ENCODE measurements at regions not wholly inside any gene's neighbourhood (a gene's known extent, or its start where the extent isn't known, plus 50 kb on each side); places are given as distances from the start of the nearest gene placed in this dataset.
"Not testable (repeated sequence)": the region's sequence is repeated elsewhere in the genome, so short reads cannot be mapped to it uniquely, and the experiment has no call there.

DNA sequence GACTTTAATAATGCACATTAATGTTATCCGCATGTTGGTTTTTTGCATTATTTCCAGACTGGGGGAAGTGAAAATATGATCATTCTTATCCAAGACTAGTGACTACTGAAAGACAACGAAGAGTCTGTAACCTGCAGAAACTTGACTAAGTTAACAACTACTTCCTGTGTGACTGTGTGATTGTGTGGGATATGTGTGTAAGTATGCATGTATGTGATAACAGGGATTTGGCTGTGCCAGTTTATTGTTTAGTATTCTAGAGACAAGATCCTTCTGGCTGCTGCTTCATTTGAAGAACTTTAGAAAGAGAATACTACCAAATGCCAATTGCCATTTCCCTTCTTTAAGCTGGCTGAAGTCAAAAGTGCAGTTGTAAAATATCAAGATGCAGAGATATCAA is 375.7 kb upstream of the PRR16 start:
- no peak for DNase-seq (ENCODE audit: low read depth)

DNA sequence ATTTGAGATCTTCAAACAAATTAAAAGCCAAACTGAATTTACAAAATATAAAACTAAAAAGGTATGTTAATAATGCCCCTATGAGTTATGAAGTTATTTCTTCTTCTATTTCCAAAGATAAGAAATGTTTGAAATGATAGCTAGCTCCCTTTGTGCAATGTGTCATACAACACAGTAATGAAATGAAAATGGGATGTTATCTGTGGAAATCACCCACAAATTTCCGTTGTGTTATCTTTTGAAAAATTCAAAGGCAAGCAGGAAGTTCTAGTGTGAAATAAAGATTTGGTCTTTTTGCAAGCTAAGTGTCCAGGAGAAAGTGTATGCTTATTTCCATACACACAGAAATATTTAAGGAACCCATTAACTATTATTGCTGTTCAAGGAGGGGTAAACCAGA is 375.3 kb upstream of the PRR16 start:
- DNase-seq (ENCODE audit: low read depth) = peak; percentile 26

DNA sequence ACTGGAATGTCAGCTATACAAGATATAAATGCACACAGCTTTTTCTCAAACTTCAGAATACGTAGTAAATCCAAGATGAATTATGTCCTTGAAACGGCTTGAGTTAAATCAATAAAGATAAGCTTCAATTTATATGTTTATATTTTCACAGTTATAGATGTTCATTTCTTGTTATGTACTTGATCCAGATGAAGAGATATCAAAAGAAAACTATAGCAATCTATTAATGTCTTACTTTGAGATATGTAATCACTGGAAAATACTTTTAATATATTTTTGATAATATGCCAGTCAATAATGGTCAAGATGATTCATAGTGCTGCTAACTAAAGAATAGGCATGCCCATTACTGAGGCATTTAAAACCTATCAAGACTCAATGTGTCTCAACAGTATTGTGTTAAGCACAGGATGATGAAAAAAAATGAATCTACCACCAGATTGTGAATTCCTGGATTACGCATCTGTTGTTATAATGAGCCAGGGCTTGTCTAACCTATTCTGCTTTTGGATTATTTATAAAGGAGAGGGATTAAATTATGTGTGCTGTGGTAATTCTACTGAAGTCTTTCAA is 372.6 kb upstream of the PRR16 start:
- peak; percentile 9 for DNase-seq (ENCODE audit: low read depth)

DNA sequence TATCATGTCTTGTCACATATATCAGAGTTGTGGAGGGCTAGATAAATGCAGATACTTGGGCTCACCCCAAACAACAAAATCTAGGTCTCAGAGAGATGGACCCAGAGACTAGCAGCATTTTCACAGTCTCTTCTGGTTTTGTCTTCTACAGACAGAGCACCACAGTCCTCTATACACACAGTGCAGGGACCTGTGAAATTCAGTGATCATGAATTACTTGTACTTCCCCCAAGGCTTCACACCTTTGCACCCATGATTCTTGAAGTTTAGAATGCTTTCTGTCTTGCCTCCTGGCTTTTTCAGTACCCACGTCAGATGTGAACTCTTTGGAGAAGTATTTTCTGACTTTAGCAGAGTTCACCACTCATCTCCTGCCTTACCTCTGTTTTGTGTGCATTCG is 371.5 kb upstream of the PRR16 start:
- no peak for DNase-seq (ENCODE audit: low read depth)

DNA sequence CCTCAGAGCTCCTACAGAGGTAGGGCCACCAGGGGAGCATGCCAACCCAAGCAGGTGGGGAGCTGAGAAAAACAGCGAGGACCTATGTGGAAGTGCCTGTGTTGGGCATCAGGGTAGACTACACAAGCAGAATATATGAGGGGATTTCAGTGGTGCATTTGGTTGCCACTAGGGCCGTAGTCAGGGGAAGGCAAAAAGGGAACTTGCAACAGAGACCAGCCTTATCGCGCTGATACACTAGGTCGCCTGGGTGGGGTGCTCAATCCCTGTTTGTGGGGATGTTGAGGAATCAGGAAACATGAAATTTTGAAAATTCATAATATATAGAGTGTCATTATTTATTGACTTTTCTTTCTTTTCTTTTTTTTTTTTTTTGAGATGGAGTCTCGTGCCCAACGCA is 370.9 kb upstream of the PRR16 start:
- no peak for DNase-seq (ENCODE audit: low read depth)

DNA sequence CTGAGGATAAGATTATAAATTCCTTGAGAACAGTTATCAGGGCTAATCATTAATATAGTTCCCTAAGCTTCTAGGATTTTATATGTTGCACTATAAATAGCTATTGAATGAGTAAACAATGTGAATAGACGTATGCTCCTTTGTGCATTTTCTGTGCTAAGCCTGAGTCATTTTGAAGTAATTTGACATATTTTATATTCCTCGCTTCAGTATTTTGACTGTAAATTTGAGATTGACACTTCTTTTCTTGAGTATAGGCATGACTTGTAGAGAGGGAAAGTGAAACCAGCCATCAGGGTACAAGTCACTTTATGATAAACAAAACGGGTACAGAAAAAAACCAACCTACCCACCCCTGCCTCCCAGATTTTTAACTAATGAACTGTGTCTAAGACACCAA is 367.7 kb upstream of the PRR16 start:
- peak; percentile 75 for DNase-seq (ENCODE audit: low read depth)

DNA sequence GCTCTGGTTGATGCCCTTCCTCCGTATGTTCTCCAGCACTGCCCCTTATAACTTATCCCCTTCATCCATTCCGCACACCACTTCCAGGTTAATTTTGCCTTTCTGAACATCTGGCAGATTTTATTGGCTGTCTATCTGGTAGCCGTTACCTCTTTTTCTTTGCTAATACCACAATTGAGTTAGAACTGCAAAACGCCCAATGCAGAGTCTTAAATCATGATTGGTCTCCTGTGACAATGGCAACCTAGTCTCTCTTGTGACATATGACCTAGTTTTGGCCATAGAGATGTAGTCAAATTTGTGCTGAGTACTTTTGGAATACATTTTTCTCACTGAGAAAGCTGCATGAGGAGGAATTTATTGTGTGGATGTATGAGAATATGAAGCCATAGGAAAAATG is 365.7 kb upstream of the PRR16 start:
- DNase-seq (ENCODE audit: low read depth) = no peak

DNA sequence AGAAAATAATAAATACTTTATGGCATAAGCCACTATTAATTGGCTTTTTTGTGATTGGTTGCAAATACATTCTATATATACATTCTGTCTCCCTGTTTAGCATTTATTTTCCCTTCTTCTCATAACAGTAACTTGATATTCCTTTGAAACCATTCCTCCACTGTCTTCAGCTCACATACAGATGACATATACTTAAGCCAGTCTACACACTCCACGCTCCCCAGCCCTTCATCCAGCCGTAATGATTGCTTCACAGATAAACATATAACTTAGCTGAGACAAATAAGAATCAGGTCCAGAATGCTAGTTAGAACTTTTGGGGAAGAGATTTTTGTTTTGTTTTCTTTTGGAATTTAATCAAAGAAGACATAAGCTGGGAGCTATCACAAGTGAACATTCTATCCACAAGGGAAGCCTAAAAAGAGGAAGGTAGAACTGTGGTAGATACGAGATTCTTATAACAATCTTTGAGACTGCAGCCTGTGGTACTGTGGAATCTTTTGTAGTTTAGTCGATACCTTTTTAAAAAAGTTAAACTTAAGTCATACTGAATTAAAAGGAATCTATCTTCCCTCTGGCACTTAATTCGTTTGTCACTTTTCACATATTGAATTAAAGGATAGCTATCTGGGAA is 365.1 kb upstream of the PRR16 start:
- peak; percentile 17 for DNase-seq (ENCODE audit: low read depth)

DNA sequence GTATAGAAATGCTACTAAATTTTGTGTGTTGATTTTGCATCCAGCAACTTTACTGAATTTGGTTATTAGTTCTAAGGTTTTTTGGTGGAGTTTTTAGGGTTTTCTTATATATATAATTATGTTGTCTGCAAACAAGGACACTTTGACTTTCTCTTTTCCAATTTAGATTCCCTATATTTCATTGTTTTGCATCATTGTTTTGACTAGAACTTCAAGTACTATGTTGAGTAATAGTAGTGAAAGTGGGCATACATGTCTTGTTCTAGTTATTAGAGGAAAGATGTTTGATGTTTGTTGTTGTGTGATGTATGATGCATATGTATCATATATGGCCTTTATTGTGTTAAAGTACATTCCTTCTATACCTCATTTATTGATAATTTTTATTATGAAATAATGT is 362.3 kb upstream of the PRR16 start:
- no peak for DNase-seq (ENCODE audit: low read depth)

DNA sequence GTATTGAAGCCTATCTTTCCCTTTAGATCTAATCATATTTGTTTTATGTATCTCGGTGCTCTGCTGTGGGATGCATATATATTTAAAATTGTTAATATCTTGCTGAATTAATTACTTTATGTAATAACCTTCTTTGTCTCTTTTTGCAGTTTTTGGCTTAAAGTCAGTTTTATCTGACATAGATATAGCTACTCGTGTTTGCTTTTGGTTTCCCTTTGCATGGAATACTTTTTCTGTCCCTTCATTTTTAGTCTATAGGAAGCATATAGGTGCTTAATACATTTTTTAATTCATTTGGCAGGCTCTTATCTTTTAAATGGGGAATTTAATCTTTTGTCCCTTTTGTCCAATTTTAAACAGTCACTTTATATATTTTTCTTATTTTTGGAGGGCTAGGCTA is 360.6 kb upstream of the PRR16 start:
- no peak for DNase-seq (ENCODE audit: low read depth)

DNA sequence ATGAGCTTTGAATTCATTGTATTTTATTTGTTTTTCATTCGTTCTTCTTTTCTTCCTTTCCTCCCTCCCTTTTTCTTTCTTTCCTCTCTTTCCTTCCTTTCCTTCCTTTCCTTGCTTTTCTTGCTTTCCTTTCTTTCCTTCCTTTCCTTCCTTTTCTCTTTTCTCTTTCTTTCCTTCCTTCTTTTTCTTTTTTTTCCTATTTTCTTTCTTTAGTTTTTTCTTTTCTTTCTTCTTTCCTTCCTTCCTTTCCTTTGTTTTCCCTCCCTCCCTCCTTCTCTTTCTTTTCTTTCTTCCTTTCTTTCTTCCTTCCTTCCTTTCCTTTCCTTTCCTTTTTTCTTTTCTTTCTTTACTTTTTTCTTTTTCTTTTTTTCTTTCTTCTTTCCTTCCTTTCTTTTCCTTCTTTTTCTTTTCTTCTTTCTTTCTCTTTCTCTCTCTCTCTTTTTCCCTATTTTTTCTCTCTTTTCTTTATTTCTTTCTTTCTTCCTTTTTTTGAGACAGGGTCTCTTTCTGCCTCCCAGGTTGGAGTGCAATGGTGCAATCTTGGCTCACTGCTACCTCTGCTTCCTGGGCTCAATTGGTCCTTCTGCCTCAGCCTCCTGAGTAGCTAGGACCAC is 357.1 kb upstream of the PRR16 start:
- DNase-seq (ENCODE audit: low read depth) = no peak

DNA sequence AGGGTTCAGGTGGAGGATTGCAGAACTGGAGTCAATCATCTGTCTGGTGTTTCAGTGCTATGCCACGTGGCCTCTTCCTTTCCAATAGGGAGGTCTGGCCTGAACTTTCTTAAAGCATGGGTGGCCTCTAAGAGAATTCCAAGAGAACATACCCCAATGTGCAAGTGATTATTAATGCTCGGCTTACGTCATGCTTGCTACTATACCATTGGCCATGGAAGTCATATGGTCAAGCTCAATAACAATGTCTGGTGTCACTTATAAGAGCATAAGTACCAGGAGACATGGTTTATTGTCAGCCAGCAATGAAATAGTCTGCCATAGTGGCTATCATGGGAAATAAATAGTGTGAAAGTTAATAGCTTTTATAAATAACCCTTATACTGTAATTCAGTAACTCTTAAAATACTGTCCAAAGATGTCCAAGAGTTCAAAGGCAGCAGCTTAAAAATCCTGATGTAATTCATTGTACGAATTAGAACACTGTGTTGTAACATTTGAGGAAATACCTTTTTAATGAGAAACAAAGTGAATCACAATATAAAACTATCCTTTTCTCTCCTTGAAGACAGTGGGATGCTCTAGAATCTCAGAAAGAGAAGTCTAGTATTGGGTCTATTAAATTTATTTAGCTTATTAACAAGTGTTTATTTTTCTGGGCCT is 355.4 kb upstream of the PRR16 start:
- peak; percentile 58 for DNase-seq (ENCODE audit: low read depth)

DNA sequence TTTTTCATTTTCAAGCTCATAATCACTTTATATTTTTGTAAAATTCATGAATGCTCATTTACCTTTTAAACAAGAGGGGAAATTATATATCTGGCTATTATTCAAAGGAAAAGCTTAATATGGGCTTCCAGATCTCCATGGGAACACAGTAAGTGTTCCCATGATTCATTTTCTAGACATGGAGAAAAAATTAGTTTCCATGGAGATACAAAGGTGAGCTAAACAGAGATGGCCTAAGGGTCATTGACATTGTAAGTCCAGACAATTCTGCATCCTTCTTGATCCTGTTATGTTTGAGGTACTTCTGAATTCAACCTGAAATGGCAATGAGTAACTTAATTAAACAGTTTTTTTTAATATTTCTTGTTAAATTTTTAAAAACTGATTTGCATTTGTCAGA is 341.4 kb upstream of the PRR16 start:
- no peak for DNase-seq (ENCODE audit: low read depth)

DNA sequence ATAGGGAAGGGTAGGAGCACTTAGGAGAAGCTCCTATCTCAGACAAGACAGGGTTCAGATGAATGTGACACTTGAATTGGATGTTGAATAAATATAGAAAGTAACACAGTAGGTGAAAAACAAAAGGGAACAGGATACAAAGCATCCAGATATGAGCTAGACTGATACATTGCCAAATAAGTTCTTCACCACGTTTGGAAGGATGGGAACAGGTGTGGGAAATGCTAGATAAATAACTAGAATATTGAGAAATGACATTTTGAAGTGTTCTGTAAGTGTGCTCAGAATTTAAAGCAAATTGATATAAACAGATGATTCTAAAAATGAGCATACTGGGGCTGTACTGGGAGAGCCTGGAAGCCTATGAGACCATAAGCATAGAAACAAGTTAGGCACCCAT is 340.1 kb upstream of the PRR16 start:
- no peak for DNase-seq (ENCODE audit: low read depth)

DNA sequence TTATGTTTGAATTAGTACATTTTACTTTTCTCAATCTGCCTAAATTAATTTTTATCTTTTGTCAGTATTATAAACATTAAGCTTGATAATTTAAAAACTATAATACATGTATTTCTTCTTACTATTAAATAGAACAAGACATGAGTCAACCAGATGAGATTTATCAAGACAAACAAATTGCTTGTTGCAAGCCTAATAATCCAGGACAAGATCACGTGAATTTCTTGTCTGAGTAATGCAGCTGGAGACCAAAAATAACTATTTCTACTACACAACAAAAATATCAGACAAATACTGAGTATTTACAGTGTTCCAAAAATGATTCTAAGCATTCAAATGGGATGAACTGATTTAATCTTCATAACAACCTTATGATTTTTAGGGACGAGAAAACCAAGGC is 339.1 kb upstream of the PRR16 start:
- peak; percentile 61 for DNase-seq (ENCODE audit: low read depth)

DNA sequence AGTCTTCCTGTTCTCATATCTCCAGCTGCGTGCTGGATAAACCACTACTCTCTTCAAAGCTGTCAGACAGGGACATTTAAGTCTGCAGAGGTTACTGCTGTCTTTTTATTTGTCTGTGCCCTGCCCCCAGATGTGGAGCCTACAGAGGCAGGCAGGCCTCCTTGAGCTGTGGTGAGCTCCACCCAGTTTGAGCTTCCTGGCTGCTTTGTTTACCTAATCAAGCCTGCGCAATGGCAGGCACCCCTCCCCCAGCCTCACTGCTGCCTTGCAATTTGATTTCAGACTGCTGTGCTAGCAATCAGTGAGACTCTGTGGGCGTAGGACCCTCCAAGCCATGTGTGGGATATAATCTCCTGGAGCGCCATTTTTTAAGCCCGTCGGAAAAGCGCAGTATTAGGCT is 331.8 kb upstream of the PRR16 start:
- not testable (repeated sequence) for DNase-seq (ENCODE audit: low read depth)

DNA sequence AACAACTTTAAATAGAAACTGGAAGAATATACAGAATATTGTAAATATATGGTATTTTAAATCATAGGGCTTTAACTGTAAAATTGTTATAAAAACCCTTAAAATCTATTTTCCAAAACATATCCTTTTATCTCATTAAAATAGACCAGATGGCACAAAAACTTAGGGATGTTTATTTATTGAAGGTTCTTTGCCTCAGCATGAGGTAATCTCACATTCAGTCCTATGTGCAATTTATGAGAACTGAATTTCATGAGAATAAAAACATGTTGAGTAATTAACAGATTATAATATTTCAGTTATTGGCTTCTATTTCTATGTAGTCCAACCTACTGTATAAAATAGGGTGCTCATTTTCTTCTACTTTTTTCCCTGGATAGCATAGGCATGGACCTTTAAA is 329.2 kb upstream of the PRR16 start:
- DNase-seq (ENCODE audit: low read depth) = peak; percentile 55

DNA sequence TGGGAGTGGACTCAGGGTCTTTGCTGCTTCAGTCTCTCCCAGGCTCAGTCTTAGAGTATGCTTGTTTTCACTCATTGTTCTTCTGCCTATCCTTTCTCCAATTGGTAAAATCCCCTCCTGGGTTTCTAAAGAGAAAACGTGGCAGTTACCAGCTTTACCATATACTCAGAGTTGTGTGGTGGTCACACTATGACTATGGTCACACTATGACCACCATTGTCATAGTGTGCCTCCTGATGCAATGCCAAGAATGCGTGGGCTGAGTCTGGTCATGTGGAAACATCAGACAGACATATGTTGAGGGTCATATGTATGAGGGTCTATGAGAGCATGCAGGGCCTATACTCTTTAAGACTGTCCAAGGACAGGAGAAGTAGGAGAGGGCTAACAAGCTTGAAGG is 326.5 kb upstream of the PRR16 start:
- DNase-seq (ENCODE audit: low read depth) = no peak

DNA sequence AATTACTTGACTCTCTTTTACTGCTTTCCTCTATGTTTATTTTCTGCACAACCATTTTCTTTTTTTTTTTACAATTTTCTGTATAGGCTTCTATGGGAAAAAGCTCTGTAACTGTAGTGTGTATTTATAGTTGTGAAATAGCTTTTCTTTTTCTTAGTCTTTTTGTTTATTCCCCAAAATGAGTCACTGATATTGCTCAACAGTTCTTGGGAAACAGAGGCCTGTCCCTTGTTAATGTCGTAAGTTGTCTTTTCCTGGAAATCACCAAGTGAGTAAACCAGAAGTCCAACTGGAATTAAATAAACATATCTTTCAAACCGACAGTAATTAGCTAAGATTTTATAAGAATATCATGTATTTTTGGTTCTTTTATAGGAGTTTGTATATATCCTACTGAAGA is 325.1 kb upstream of the PRR16 start:
- DNase-seq (ENCODE audit: low read depth) = peak; percentile 98

DNA sequence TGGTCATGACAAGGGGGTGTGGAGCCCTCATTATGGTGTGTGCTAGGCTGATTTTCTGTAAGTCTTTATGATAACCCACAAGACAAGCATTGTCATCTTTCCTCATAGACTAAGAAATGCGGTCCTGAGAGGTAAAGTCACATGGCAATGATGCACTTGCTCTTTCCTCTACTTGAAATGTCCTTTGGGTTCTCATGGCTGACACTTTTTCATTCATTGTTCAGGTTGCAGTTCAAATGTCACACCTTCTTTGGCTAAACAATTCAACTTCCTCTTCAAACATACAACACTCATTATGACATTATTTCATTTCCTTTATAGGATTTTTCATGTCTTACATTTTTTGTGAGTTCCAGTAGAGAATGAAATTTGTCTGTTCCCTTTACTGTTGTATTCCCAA is 323.6 kb upstream of the PRR16 start:
- DNase-seq (ENCODE audit: low read depth) = no peak

DNA sequence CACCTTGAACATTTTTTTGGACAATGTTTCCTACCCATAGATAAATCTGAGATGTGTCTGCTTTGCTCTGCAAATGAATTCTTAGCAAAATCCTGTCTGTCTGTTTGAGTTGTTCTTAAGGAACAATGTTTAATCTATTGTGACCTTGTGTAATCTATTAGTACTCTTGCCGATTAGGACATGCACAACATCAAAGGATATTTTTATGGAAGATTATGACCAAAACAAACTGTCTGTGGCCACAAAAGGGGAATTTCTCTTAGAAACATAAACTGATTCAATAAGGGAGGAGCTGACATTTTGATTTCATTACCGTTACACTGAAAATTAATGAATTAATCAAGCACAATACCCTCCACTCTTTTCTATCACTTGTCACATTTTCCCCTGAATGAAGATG is 323.0 kb upstream of the PRR16 start:
- DNase-seq (ENCODE audit: low read depth) = no peak

DNA sequence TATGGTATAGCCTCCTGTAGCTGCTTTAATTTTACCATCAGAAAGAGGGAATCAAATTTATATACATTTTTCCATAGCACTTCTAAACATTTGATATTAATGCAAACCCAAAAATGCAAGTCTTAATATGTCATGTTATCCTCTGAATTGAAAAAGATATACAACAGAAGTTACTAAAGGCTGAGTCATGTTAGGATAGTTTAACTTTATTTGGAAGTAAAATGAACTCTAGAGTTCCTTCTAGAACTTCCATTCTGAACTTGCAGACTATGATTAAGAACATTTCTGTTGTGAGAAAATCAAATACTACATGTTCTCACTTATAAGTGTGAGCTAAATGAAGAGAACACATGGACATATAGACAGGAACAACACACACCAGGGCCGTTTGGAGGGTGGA is 317.3 kb upstream of the PRR16 start:
- DNase-seq (ENCODE audit: low read depth) = peak; percentile 55

DNA sequence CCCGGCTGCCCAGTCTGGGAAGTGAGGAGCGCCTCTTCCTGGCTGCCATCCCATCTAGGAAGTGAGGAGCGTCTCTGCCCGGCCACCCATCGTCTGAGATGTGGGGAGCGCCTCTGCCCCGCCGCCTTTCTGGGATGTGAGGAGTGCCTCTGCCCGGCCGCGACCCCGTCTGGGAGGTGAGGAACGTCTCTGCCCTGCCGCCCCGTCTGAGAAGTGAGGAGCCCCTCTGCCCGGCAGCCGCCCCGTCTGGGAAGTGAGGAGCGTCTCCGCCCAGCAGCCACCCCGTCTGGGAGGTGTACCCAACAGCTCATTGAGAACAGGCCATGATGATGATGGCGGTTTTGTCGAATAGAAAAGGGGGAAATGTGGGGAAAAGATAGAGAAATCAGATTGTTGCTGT is 316.2 kb upstream of the PRR16 start:
- not testable (repeated sequence) for DNase-seq (ENCODE audit: low read depth)

DNA sequence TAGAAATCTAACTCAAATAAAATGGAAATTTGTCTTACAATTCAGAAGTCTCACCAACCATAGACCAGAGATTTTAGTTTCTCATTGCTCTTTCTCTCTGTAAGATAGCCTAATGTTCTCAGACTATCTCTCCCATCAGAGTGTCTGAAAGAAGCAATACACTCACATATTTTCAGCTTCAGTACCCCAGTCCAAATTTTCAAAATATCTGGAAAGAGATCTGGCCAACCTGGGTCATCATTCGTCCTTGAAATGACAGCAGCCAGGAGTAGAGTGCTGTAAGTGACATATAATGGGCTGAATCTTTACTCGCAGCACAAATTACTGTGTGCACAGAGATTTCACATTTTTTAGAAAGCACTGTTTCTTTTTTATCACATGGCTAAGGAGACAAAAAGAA is 313.3 kb upstream of the PRR16 start:
- no peak for DNase-seq (ENCODE audit: low read depth)
